ENCODE measurements at regions not wholly inside any gene's neighbourhood (a gene's known extent, or its start where the extent isn't known, plus 50 kb on each side); places are given as distances from the start of the nearest gene placed in this dataset.

DNA sequence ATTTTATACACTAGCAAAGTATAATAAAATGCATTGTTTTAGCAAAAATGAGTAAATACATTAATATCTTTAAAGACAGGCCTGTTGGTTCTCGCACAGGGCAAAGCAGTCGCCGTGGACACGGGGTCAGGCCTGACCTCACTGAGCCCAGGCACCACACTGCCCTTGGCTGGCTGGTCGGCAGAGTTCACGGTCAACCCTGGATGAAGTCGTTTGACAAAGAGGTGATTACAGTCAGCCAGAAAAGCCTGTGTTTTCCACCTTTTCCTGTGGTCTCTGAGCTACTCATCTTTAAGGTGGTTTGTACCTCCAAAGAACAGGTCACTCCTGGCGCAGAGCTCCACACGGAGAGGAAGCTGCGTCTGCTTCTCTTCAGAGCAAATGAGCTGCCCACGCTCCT, 191.5 kb downstream of the DLL1 start:
- H3K36me3 Mint-ChIP-seq (ENCODE audit: insufficient read depth), result no peaks in the 10 kb centered on the region
- peaks cover 1% of the 10 kb centered on the region for H3K4me1 Mint-ChIP-seq (ENCODE audit: low read depth)

DNA sequence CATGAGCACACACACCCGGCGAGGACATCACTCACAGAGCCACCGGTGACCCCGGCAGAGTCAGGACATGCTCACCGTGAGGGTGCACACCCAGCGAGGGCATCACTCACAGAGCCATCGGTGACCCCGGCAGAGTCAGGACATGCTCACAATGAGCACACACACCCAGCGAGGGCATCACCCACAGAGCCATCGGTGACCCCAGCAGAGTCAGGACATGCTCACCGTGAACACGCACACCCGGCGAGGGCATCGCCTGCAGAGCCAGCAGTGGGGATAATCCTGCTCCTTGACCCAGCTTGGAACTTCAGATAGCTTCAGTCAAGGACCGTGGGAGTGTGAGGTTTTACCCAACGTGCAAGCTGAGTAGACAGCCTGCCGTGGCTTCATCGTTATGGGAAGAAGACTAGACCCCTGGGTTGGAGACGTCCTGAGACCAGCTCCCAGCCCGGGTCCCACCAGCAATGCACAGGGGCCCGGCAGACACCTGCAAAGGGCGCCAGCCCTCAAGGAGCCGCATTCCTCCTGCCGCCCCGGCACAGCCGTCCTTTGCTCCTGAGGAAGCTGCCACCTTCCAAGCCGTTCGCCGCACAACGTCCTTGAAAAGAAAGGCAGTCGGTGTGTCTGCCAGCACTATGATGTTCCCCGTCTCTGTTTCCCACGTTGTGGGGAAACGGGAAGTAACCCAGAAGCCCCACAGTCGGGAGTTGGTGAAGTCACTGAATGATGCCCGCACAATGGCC, 192.3 kb downstream of the DLL1 start:
- Mint-ChIP-seq H3K9me3 (ENCODE audit: low read depth) (no peaks in the 10 kb centered on the region), H3K4me3 (ENCODE audit: low read depth) (no peak overlapping the region), H3K27me3 (peaks cover 13% of the 10 kb centered on the region), H3K27ac (no peak overlapping the region), H3K4me1 (ENCODE audit: low read depth) (peaks cover 1% of the 10 kb centered on the region), H3K36me3 (ENCODE audit: insufficient read depth) (no peaks in the 10 kb centered on the region)
- TF ChIP-seq, protein P1, sequence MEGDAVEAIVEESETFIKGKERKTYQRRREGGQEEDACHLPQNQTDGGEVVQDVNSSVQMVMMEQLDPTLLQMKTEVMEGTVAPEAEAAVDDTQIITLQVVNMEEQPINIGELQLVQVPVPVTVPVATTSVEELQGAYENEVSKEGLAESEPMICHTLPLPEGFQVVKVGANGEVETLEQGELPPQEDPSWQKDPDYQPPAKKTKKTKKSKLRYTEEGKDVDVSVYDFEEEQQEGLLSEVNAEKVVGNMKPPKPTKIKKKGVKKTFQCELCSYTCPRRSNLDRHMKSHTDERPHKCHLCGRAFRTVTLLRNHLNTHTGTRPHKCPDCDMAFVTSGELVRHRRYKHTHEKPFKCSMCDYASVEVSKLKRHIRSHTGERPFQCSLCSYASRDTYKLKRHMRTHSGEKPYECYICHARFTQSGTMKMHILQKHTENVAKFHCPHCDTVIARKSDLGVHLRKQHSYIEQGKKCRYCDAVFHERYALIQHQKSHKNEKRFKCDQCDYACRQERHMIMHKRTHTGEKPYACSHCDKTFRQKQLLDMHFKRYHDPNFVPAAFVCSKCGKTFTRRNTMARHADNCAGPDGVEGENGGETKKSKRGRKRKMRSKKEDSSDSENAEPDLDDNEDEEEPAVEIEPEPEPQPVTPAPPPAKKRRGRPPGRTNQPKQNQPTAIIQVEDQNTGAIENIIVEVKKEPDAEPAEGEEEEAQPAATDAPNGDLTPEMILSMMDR (IDR thresholded peaks at IDR 0.05; ENCODE audit: unreplicated experiment), result no peak
- no peak for DNase-seq (ENCODE audit: low spot score, unreplicated experiment)

More for the DNA sequence above, 191.5 kb downstream of the DLL1 start:
- peaks cover 13% of the 10 kb centered on the region for H3K27me3 Mint-ChIP-seq
- H3K4me3 Mint-ChIP-seq (ENCODE audit: low read depth), result no peak overlapping the region
- TF ChIP-seq, protein P1 (IDR thresholded peaks at IDR 0.05; ENCODE audit: unreplicated experiment), result no peak
- DNase-seq (ENCODE audit: low spot score, unreplicated experiment), result no peak
- H3K27ac Mint-ChIP-seq, result no peak overlapping the region
- H3K9me3 Mint-ChIP-seq (ENCODE audit: low read depth), result no peaks in the 10 kb centered on the region

GRCh38 chr6:170097505-170098427, 193.1 kb downstream of the DLL1 start:
- peak overlapping the region; percentile 77 for H3K27ac Mint-ChIP-seq
- no peak for DNase-seq (ENCODE audit: low spot score, unreplicated experiment)

GRCh38 chr6:170096803-170097504, 193.9 kb downstream of the DLL1 start:
- Mint-ChIP-seq H3K27ac (no peak overlapping the region), H3K9me3 (ENCODE audit: low read depth) (no peaks in the 10 kb centered on the region), H3K27me3 (peaks cover 18% of the 10 kb centered on the region), H3K36me3 (ENCODE audit: insufficient read depth) (no peaks in the 10 kb centered on the region), H3K4me1 (ENCODE audit: low read depth) (peaks cover 1% of the 10 kb centered on the region), H3K4me3 (ENCODE audit: low read depth) (no peak overlapping the region)
- no peak for DNase-seq (ENCODE audit: low spot score, unreplicated experiment)
- TF ChIP-seq, protein P1 (IDR thresholded peaks at IDR 0.05; ENCODE audit: unreplicated experiment), result no peak

More at GRCh38 chr6:170097505-170098427, 193.1 kb downstream of the DLL1 start:
- H3K4me3 Mint-ChIP-seq (ENCODE audit: low read depth), result no peak overlapping the region
- no peaks in the 10 kb centered on the region for H3K9me3 Mint-ChIP-seq (ENCODE audit: low read depth)
- no peaks in the 10 kb centered on the region for H3K36me3 Mint-ChIP-seq (ENCODE audit: insufficient read depth)
- TF ChIP-seq, protein P1 (IDR thresholded peaks at IDR 0.05; ENCODE audit: unreplicated experiment), result no peak
- H3K4me1 Mint-ChIP-seq (ENCODE audit: low read depth), result peaks cover 1% of the 10 kb centered on the region
- H3K27me3 Mint-ChIP-seq, result peaks cover 18% of the 10 kb centered on the region
